GM18867 (cell line): ENCODE measurements at regions not wholly inside any gene's neighbourhood (a gene's known extent, or its start where the extent isn't known, plus 50 kb on each side); places are given as distances from the start of the nearest gene placed in this dataset.

ENCODE experiments used
- ATAC-seq: cut with Tn5 transposase; IDR thresholded peaks from one replicate; pipeline ENCODE4 v1.9.1; 2021; ENCODE audit warnings: mild to moderate bottlenecking, moderate library complexity; ENCODE audit not compliant: unreplicated experiment

DNA sequence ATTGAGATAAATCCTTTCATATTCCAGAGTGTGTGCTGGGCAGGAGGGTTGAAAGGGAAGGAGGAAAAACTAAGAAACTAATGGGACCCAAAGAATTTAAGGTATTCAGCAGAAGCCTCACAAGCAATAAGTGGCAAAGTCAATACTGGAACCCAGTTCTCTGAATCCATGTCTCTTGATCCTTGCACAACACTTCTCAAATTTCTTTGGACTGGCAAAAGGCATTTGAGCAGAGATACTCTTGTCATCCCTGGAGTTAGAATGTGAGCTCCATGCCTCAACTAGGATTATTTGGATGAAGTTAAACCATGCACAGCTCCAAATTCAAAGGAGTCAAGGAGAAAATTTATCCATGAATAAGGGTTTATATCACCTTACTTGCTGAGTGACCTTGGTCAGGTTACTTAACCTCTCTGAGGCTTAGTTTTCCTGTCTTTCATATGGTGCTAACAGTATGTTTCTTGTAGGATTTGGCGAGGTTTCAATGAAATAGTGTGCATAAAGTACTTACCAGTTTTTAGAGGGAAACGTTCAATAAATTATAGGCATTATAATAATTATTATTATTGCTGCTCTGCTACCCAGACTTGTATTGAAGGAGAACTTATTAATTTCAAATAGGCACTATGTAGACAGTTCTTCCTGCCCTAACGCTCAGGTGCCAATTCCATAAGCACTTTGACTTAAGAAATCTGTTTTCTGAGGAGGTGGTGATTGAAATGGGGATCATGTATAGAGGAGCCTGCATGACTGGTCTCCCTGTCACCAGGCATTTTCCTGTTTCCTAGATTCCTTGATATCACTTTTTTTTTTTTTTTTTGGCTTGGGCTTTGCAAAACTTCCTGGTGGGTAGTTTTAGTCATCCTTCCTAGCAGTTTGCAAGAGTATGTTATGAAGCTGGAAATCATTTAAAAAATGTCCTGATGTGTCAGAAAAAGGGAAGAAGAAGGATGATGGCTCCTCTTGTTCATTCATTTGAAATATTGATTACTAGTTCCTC is 125.0 kb upstream of the JUN start:
- no peak for ATAC-seq

GRCh38 chr1:58909914-58910681 is 126.3 kb upstream of the JUN start:
- no peak for ATAC-seq

- ATAC-seq: no peak
These were observed 128.1 kb upstream of the JUN start for GRCh38 chr1:58911841-58912499.

- no peak for ATAC-seq
These were observed 131.1 kb upstream of the JUN start for GRCh38 chr1:58914925-58915324.

DNA sequence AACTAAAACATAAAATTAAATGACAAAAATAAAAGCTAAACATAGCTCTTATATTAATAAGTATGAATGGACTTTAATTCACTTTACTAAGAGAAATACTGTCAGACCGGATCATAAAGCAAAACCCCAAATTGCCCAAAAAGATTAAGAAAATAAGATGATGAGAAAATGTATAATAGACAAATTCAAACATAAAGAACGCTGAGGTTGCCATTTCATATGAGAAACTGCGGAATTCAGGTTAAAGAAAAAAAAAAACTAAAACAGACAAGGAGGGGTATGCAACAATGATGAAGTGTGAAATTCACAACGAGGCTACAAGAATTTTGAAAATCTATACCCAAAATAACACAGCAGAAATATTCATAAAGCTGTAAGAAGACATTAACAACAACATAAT is 133.6 kb upstream of the JUN start:
- ATAC-seq: no peak

DNA sequence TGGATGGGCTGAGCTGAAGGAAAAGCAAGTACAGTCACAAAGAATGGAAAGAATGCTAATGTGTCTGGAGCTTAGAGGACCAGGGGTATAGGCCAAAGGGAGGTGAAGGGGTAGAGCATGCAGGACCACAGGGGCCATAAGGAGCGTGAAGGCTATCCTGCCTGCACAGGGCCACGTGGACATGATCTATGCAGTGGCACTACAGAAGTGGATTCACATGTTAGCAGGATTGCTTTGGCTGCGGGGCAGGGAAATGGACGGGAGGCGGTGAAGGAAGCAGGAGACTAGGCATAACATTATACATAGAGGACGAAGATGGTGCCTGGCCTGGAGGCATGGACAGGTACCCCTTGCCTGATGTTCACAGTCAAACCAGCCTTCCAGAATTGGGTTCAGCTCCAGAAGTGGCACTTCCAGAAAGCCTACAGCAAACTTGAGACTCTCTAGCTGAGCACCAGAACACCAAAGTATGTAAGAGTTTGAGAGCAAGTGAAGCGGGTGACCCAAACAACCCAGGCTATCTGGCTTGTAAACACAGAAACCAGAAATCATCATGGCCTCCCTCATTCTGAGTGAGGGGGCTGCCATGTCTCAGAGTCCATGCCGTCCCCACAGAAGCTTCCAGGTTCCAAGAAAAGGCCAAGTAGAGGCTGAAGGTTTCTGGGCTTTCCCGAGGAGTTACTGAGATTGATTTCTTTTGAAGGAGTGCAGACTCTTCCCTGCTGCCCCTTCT is 135.5 kb upstream of the JUN start:
- no peak for ATAC-seq

GRCh38 chr1:58919959-58920321 is 136.1 kb upstream of the JUN start:
- ATAC-seq: no peak

DNA sequence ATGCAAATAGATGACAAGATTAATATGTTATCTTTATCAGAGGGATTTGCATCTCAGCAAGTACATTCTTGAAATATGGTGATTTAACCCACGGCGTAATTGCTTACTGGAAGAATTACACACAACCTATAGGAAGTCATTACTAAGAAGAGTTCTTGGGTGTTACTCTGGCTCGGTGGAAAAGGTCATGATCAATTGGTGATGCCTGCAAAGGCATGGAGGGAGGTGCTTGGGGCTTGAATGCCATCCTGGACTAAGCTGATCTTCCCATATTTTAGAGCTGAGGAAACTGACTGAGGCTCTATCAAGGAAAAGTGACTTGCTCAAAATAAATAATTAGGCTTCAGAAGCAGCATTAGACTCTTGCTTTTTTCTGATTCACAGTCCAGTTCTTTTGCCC is 137.5 kb upstream of the JUN start:
- no peak for ATAC-seq

- ATAC-seq: no peak
These were observed 137.9 kb upstream of the JUN start for GRCh38 chr1:58921751-58922150.

- ATAC-seq: no peak
These were observed 138.6 kb upstream of the JUN start for GRCh38 chr1:58922302-58923089.

GRCh38 chr1:58923090-58923470 is 139.2 kb upstream of the JUN start:
- no peak for ATAC-seq

- ATAC-seq: no peak
These were observed 140.2 kb upstream of the JUN start for GRCh38 chr1:58924016-58924565.

DNA sequence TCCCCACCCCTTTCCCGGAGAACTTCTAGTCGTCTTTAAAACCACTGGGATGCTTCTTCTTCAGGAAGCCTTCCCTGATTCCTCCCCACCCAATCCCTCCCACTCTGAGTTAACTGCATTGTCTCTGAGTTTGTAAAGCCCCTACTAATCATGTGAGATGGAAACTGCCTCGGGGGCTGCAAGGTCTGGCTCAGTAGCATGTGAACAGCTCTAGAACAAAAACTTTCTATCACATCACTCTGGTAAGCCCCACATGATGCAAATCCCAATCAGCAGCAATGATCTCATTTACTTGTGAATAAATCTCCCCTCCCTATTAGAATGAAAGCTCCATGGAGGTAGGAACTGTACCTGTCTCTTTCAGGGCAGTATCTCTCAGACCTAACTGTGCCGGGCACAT is 141.0 kb upstream of the JUN start:
- no peak for ATAC-seq

- no peak for ATAC-seq
These were observed 141.4 kb upstream of the JUN start for GRCh38 chr1:58925247-58925646.

DNA sequence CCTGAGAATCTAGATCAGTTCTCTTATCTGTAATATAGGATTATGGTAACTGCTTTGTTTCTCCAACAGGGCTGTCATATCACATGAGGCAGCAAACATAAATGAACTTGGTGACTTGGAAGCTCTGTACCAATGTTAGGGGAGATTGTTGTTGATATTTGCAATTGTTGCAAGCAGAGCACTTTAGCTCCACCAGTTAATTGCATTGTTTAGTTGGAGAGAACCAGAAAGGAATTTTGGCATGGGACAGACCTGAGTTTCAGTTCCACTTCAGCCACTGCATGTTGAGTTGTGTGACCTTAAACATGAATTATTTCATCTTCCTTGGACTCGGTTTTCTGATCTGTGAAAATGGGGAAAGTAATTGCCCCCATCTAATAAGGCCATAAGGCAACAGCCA is 142.3 kb upstream of the JUN start:
- ATAC-seq: no peak

DNA sequence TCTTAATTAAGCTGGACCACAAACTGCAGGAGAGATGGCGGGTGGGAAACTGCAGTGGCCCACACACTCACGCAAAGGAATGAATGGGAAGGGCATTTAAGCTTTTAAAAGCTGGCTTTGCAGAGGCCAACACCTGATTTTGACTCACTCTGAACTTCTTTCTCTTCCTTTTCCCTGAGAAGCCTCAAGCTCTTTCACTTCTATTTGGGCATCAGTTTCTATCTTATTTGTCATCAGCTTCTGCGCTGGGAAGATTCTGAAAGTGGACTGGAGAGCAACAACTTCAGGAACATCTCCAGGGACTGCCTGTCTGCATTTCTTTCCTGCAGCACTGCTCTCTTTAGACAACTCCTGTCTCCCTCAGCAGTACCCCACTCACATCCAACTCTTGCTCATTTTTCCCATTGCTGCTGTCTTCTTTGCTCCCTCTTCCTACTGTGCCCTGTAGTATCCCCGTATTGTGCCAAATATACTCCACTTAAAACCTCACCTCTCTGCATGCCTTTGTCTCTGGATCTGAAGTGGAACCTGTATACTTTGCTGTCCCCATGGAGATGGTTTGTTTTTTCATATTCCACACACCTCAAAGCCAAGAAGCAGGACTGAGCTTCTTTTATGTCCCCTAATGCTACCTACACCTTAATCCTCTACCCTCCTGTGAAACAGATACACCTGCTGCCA is 143.3 kb upstream of the JUN start:
- ATAC-seq: no peak

GRCh38 chr1:58927722-58928085 is 143.9 kb upstream of the JUN start:
- ATAC-seq: no peak

DNA sequence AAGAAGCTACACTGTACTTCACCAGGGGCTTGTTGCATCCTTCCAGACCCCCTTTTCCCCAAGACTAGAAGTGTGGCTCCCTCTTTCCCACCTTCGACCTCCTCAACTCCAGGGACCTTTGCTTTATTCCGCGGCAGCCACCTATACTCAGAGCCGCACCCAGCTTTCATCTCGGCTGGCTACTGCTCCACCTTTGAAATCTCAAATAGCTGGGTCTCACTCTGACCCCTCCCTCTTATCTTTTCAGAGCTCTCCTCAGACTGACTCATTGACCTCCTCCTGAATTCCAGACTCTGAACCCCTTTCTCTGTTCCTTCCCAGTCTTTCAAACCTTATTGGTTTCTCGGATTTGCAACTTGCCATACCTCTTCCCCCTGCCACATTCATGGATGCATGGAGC is 144.7 kb upstream of the JUN start:
- ATAC-seq: no peak

- no peak for ATAC-seq
These were observed 146.0 kb upstream of the JUN start for GRCh38 chr1:58929671-58930325.
